ENCODE measurements at regions not wholly inside any gene's neighbourhood (a gene's known extent, or its start where the extent isn't known, plus 50 kb on each side); places are given as distances from the start of the nearest gene placed in this dataset.

DNA sequence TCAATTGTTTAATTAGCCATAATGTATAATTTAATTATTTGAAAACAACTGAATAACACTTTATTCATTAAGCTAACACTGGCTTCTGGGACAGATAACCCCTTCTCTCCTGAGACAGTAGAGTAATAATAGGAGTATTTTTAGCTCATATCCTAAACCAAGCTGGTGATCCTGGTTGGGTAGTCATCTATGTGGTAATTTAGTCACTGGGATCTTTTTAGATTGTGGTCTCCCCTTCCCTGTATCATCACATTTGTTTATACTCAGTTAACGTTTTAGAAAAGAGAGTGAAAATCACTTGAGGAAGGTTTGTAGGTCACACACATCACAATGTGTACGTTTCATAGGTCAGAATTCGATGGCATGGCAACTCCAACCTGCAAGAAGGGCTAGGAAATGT is 1356.6 kb upstream of the ADGRL2 start:
- no peak overlapping the region for H3K9ac ChIP-seq (ENCODE audit: low read length)
- TF ChIP-seq CTCF (IDR thresholded peaks at IDR 0.05; ENCODE audit: insufficient read depth, low read length, poor library complexity, severe bottlenecking), result no peak
- TF ChIP-seq EZH2phosphoT487 (conservative IDR thresholded peaks at IDR 0.05; ENCODE audit: low read length), result no peak
- no peaks in the 10 kb centered on the region for H3K9me2 ChIP-seq (replicated peaks; ENCODE audit: insufficient read depth, low read length)
- H3K79me2 ChIP-seq (ENCODE audit: insufficient read depth, low read length), result no peaks in the 10 kb centered on the region
- H3K4me3 ChIP-seq (ENCODE audit: insufficient read depth, low read length, poor library complexity, severe bottlenecking), result no peak overlapping the region
- H3K9me3 ChIP-seq (ENCODE audit: insufficient read depth, low read length), result no peaks in the 10 kb centered on the region
- no peaks in the 10 kb centered on the region for H3K36me3 ChIP-seq (ENCODE audit: low read length)
- peak overlapping the region; percentile 12 for H2AFZ ChIP-seq (ENCODE audit: low read depth, low read length, severe bottlenecking)
- H3F3A ChIP-seq (ENCODE audit: insufficient read depth), result no peaks in the 10 kb centered on the region
- H4K20me1 ChIP-seq (ENCODE audit: low read depth, low read length), result no peaks in the 10 kb centered on the region
- H3K4me2 ChIP-seq (ENCODE audit: low read depth, low read length, poor library complexity, severe bottlenecking), result no peak overlapping the region
- H3K27me3 ChIP-seq (ENCODE audit: low read length), result no peaks in the 10 kb centered on the region
- H3K27ac ChIP-seq (ENCODE audit: low read depth, low read length), result no peak overlapping the region

GRCh38 chr1:80441664-80442063 is 1359.1 kb upstream of the ADGRL2 start:
- Histone ChIP-seq H3K79me2 (ENCODE audit: insufficient read depth, low read length) (no peaks in the 10 kb centered on the region), H3K4me2 (ENCODE audit: low read depth, low read length, poor library complexity, severe bottlenecking) (no peak overlapping the region), H3F3A (ENCODE audit: insufficient read depth) (no peaks in the 10 kb centered on the region), H3K36me3 (ENCODE audit: low read length) (no peaks in the 10 kb centered on the region), H3K4me3 (ENCODE audit: insufficient read depth, low read length, poor library complexity, severe bottlenecking) (no peak overlapping the region), H3K27ac (ENCODE audit: low read depth, low read length) (no peak overlapping the region), H3K9ac (ENCODE audit: low read length) (no peak overlapping the region), H3K9me3 (ENCODE audit: insufficient read depth, low read length) (no peaks in the 10 kb centered on the region), H2AFZ (ENCODE audit: low read depth, low read length, severe bottlenecking) (no peak overlapping the region), H3K9me2 (replicated peaks; ENCODE audit: insufficient read depth, low read length) (no peaks in the 10 kb centered on the region), H4K20me1 (ENCODE audit: low read depth, low read length) (no peaks in the 10 kb centered on the region), H3K27me3 (ENCODE audit: low read length) (no peaks in the 10 kb centered on the region)
- TF ChIP-seq EZH2phosphoT487 (conservative IDR thresholded peaks at IDR 0.05; ENCODE audit: low read length) (no peak), CTCF (IDR thresholded peaks at IDR 0.05; ENCODE audit: insufficient read depth, low read length, poor library complexity, severe bottlenecking) (no peak)

- no peak for TF ChIP-seq EZH2phosphoT487 (conservative IDR thresholded peaks at IDR 0.05; ENCODE audit: low read length)
- no peak for TF ChIP-seq CTCF (IDR thresholded peaks at IDR 0.05; ENCODE audit: insufficient read depth, low read length, poor library complexity, severe bottlenecking)
- no peaks in the 10 kb centered on the region for H3F3A ChIP-seq (ENCODE audit: insufficient read depth)
- no peaks in the 10 kb centered on the region for H3K79me2 ChIP-seq (ENCODE audit: insufficient read depth, low read length)
- H2AFZ ChIP-seq (ENCODE audit: low read depth, low read length, severe bottlenecking), result no peak overlapping the region
- no peak overlapping the region for H3K4me2 ChIP-seq (ENCODE audit: low read depth, low read length, poor library complexity, severe bottlenecking)
- no peaks in the 10 kb centered on the region for H3K36me3 ChIP-seq (ENCODE audit: low read length)
- no peak overlapping the region for H3K9ac ChIP-seq (ENCODE audit: low read length)
- H3K4me3 ChIP-seq (ENCODE audit: insufficient read depth, low read length, poor library complexity, severe bottlenecking), result no peak overlapping the region
- no peaks in the 10 kb centered on the region for H3K9me2 ChIP-seq (replicated peaks; ENCODE audit: insufficient read depth, low read length)
- no peaks in the 10 kb centered on the region for H3K9me3 ChIP-seq (ENCODE audit: insufficient read depth, low read length)
- H3K27me3 ChIP-seq (ENCODE audit: low read length), result no peaks in the 10 kb centered on the region
- no peaks in the 10 kb centered on the region for H4K20me1 ChIP-seq (ENCODE audit: low read depth, low read length)
- H3K27ac ChIP-seq (ENCODE audit: low read depth, low read length), result no peak overlapping the region
These were observed 1363.9 kb upstream of the ADGRL2 start for GRCh38 chr1:80436851-80437250.

GRCh38 chr1:80427881-80428280 is 1372.9 kb upstream of the ADGRL2 start:
- Histone ChIP-seq H3K9ac (ENCODE audit: low read length) (no peak overlapping the region), H3K79me2 (ENCODE audit: insufficient read depth, low read length) (no peaks in the 10 kb centered on the region), H3K4me2 (ENCODE audit: low read depth, low read length, poor library complexity, severe bottlenecking) (no peak overlapping the region), H3K27me3 (ENCODE audit: low read length) (no peaks in the 10 kb centered on the region), H3K4me3 (ENCODE audit: insufficient read depth, low read length, poor library complexity, severe bottlenecking) (no peak overlapping the region), H3K27ac (ENCODE audit: low read depth, low read length) (no peak overlapping the region), H2AFZ (ENCODE audit: low read depth, low read length, severe bottlenecking) (no peak overlapping the region), H3K9me3 (ENCODE audit: insufficient read depth, low read length) (no peaks in the 10 kb centered on the region), H3F3A (ENCODE audit: insufficient read depth) (no peaks in the 10 kb centered on the region), H3K36me3 (ENCODE audit: low read length) (no peaks in the 10 kb centered on the region), H4K20me1 (ENCODE audit: low read depth, low read length) (no peaks in the 10 kb centered on the region), H3K9me2 (replicated peaks; ENCODE audit: insufficient read depth, low read length) (no peaks in the 10 kb centered on the region)
- TF ChIP-seq CTCF (IDR thresholded peaks at IDR 0.05; ENCODE audit: insufficient read depth, low read length, poor library complexity, severe bottlenecking) (no peak), EZH2phosphoT487 (conservative IDR thresholded peaks at IDR 0.05; ENCODE audit: low read length) (no peak)

Data from SU-DHL-6 (cell line).